Activated CD8-positive, alpha-beta T cell treated with anti-CD3 and anti-CD28 coated beads for 36 hours (primary cell): ENCODE measurements at regions not wholly inside any gene's neighbourhood (a gene's known extent, or its start where the extent isn't known, plus 50 kb on each side); places are given as distances from the start of the nearest gene placed in this dataset.

Experiments
- ATAC-seq: fragments of 200-7000 bp; cut with Tn5 transposase; one replicate; pipeline ENCODE4 v1.10.0; 2021; ENCODE audit warnings: mild to moderate bottlenecking, moderate library complexity
- CTCF ChIA-PET: fragments of 350-600 bp; sonication (Branson Sonifier 250); formaldehyde crosslinking; loops from one replicate; lab custom pipeline; 2021; ENCODE audit warnings: antibody characterized with exemption; lab: Charles Lee
- POLR2A ChIA-PET: fragments of 350-600 bp; sonication (Branson Sonifier 250); formaldehyde crosslinking; loops from one replicate; lab custom pipeline; 2021; ENCODE audit warnings: antibody characterized with exemption; lab: Charles Lee
- DNase-seq: peaks from one replicate; pipeline ENCODE4 v3.0.0-alpha.2; 2020
- H3K27ac Mint-ChIP-seq: one replicate; pipeline ENCODE4 v1.8.0; 2021; ENCODE audit warnings: mild to moderate bottlenecking, mixed read lengths
- H3K27me3 Mint-ChIP-seq: one replicate; pipeline ENCODE4 v1.8.0; 2021; ENCODE audit warnings: mixed read lengths
- H3K36me3 Mint-ChIP-seq: one replicate; pipeline ENCODE4 v1.8.0; 2021; ENCODE audit warnings: low read depth, mixed read lengths
- H3K4me1 Mint-ChIP-seq: one replicate; pipeline ENCODE4 v1.8.0; 2021; ENCODE audit warnings: low read depth, mixed read lengths
- H3K4me3 Mint-ChIP-seq: one replicate; pipeline ENCODE4 v1.8.0; 2021; ENCODE audit warnings: mild to moderate bottlenecking, moderate library complexity, mixed read lengths
- H3K9me3 Mint-ChIP-seq: one replicate; pipeline ENCODE4 v1.8.0; 2021; ENCODE audit warnings: mixed read lengths
- intact Hi-C: fragments of 100-400 bp; cut with micrococcal nuclease; formaldehyde crosslinking; loops from one replicate; pipeline ENCODE4 v1.10.0; 2022
- TF ChIP-seq, protein P1 (sequence below): fragments of 200-600 bp; IDR thresholded peaks from one replicate; pipeline ENCODE4 v1.8.0; 2022; ENCODE audit warnings: antibody characterized with exemption, mild to moderate bottlenecking

DNA sequence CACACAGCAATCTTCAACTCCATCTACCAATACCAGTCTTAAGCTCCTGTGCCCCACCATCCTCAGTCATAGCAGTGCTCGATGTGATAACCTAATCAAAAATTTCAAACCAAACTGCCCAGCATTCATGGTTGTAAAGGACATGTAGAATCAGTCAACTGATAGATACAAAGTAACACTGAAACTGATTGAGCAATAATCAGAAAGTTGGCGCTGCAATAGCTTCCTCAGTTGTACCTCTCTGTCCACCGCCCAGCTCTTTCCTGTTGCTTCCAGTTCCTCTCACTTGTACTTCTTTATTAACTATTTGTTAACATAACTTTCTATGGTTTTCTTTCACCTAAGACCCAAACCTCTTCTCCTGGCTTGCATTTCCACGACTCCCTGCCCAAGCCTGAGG lies 745.7 kb downstream of the PDCD6IP start:
- TF ChIP-seq, protein P1, sequence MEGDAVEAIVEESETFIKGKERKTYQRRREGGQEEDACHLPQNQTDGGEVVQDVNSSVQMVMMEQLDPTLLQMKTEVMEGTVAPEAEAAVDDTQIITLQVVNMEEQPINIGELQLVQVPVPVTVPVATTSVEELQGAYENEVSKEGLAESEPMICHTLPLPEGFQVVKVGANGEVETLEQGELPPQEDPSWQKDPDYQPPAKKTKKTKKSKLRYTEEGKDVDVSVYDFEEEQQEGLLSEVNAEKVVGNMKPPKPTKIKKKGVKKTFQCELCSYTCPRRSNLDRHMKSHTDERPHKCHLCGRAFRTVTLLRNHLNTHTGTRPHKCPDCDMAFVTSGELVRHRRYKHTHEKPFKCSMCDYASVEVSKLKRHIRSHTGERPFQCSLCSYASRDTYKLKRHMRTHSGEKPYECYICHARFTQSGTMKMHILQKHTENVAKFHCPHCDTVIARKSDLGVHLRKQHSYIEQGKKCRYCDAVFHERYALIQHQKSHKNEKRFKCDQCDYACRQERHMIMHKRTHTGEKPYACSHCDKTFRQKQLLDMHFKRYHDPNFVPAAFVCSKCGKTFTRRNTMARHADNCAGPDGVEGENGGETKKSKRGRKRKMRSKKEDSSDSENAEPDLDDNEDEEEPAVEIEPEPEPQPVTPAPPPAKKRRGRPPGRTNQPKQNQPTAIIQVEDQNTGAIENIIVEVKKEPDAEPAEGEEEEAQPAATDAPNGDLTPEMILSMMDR = no peak
- no peaks in the 10 kb centered on the region for H3K36me3 Mint-ChIP-seq
- H3K27ac Mint-ChIP-seq = no peak overlapping the region
- ChIA-PET POLR2A (no interaction called here), CTCF (no interaction called here)
- H3K9me3 Mint-ChIP-seq = no peaks in the 10 kb centered on the region
- H3K4me3 Mint-ChIP-seq = no peak overlapping the region
- intact Hi-C loops = no loop called here
- DNase-seq (no peak), ATAC-seq (no peak)
- H3K27me3 Mint-ChIP-seq = no peaks in the 10 kb centered on the region
- H3K4me1 Mint-ChIP-seq = no peaks in the 10 kb centered on the region

DNA sequence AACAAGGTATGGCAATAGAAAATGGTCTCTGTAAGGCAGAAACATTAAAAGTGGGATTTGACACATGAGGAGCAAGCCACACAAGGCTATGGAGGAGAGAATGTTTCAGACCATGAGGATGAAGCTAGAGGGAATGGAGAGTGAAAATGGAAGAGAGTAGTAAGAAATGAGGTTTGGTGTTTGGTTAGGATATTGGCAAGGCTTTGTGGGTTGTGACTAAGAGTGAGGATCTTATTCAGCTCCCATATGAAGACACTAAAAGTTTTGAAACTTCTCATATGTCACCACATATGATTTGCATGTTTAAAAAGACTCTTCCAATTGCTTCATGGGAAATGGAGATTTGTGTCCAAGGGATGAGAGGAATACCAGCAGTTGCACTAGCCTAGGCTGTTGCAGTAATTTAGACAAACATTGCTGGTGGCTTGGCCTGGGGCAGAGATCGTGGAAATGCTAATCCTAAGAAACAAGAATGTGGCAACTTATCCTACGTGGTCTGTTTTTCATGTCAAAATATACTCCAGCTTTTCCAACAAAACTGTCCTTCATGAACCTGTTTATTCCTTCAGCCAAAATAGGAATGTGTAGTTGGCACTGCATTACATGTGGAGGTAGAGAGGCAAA lies 749.0 kb downstream of the PDCD6IP start:
- no peaks in the 10 kb centered on the region for H3K27me3 Mint-ChIP-seq
- TF ChIP-seq, protein P1 = no peak
- no peaks in the 10 kb centered on the region for H3K36me3 Mint-ChIP-seq
- ChIA-PET CTCF (no interaction called here), POLR2A (no interaction called here)
- H3K9me3 Mint-ChIP-seq = no peaks in the 10 kb centered on the region
- DNase-seq (no peak), ATAC-seq (no peak)
- intact Hi-C loops = no loop called here
- no peak overlapping the region for H3K27ac Mint-ChIP-seq
- H3K4me1 Mint-ChIP-seq = no peaks in the 10 kb centered on the region
- no peak overlapping the region for H3K4me3 Mint-ChIP-seq

DNA sequence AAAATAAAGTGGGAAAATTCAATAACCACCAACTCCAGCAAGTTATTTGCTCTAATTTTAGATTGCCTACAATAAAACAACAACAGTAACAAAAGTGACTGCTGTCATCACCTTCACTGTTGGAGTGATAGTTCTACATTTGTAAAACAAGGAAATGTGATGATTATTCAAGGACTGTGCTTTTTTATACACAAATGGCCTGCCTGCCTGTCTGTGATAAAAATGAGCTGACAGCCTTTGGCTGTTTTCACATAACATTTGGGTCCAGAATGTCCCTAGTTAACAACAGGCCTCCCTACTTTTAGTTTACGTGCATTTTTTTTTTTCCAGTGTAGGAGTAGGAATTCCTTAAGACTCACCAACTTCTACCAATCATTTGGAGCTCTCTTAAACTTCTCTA lies 768.8 kb downstream of the PDCD6IP start:
- ATAC-seq (no peak), DNase-seq (no peak)
- POLR2A ChIA-PET = no interaction called here
- H3K4me1 Mint-ChIP-seq = no peaks in the 10 kb centered on the region
- no peaks in the 10 kb centered on the region for H3K36me3 Mint-ChIP-seq
- TF ChIP-seq, protein P1 = no peak
- no peak overlapping the region for H3K4me3 Mint-ChIP-seq
- H3K27me3 Mint-ChIP-seq = no peaks in the 10 kb centered on the region
- intact Hi-C loops = no loop called here
- H3K9me3 Mint-ChIP-seq = peaks cover 4% of the 10 kb centered on the region
- CTCF ChIA-PET = no interaction called here
- no peak overlapping the region for H3K27ac Mint-ChIP-seq

DNA sequence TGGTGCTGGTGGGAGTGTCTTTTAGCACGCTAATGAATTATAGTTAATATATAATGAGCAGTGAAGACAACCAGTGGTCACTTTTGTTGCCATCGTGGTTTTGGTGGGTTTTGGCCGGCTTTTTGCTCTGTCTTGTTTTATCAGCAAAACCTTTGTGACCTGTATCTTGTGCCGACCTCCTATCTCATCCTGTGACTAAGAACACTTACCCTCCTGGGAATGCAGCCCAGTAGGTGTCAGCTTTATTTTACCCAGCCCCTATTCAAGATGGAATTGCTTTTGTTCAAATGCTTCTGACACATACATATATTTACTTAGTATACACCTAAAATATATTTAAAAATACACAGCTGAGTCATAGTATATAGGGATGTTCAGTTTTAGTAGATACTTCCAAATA lies 770.3 kb downstream of the PDCD6IP start:
- Mint-ChIP-seq H3K4me1 (no peaks in the 10 kb centered on the region), H3K9me3 (peaks cover 4% of the 10 kb centered on the region), H3K4me3 (no peak overlapping the region), H3K27ac (no peak overlapping the region), H3K27me3 (no peaks in the 10 kb centered on the region), H3K36me3 (no peaks in the 10 kb centered on the region)
- intact Hi-C loops = no loop called here
- POLR2A ChIA-PET = no interaction called here
- DNase-seq (no peak), ATAC-seq (no peak)
- CTCF ChIA-PET = no interaction called here
- TF ChIP-seq, protein P1 = no peak

DNA sequence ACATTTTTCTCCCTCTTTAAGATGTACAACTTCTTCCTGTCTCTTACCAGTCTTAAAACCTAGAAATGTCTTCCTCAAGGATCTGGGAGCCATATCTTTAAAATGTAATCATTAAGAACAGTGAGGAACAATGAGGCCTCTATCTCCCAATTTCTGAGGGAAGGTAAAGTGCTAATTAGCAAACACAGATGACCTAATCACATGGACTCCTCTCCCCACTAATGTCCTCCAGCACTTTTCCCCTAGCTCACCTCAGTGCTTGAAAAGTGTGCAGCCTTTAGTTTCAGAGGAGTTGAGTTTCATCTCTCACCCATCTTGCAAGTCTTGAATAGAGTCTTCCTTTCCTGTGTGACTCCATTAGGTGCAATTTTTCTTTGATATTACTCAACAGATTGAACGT lies 771.0 kb downstream of the PDCD6IP start:
- Mint-ChIP-seq H3K36me3 (no peaks in the 10 kb centered on the region), H3K27ac (no peak overlapping the region), H3K4me3 (no peak overlapping the region), H3K4me1 (no peaks in the 10 kb centered on the region), H3K9me3 (peaks cover 4% of the 10 kb centered on the region), H3K27me3 (no peaks in the 10 kb centered on the region)
- CTCF ChIA-PET = no interaction called here
- DNase-seq (no peak), ATAC-seq (no peak)
- TF ChIP-seq, protein P1 = no peak
- POLR2A ChIA-PET = no interaction called here
- intact Hi-C loops = no loop called here
